HG03135 (cell line): ENCODE measurements at regions not wholly inside any gene's neighbourhood (a gene's known extent, or its start where the extent isn't known, plus 50 kb on each side); places are given as distances from the start of the nearest gene placed in this dataset.

Source experiments
- ATAC-seq: cut with Tn5 transposase; IDR thresholded peaks from one replicate; pipeline ENCODE4 v1.9.1; 2021; ENCODE audit warnings: mild to moderate bottlenecking, moderate library complexity; ENCODE audit not compliant: unreplicated experiment

GRCh38 chr3:194738254-194739093 lies 52.8 kb downstream of the FAM43A start:
- no peak for ATAC-seq

GRCh38 chr3:194739498-194740284 lies 54.0 kb downstream of the FAM43A start:
- no peak for ATAC-seq

GRCh38 chr3:194740859-194741491 lies 55.3 kb downstream of the FAM43A start:
- ATAC-seq, result no peak

- ATAC-seq, result no peak
Observed at GRCh38 chr3:194741916-194742315, 56.2 kb downstream of the FAM43A start.

- no peak for ATAC-seq
Observed at GRCh38 chr3:194744826-194745225, 59.1 kb downstream of the FAM43A start.

- ATAC-seq, result no peak
Observed at GRCh38 chr3:194745422-194746184, 59.9 kb downstream of the FAM43A start.

GRCh38 chr3:194748225-194748624 lies 62.5 kb downstream of the FAM43A start:
- ATAC-seq, result no peak

DNA sequence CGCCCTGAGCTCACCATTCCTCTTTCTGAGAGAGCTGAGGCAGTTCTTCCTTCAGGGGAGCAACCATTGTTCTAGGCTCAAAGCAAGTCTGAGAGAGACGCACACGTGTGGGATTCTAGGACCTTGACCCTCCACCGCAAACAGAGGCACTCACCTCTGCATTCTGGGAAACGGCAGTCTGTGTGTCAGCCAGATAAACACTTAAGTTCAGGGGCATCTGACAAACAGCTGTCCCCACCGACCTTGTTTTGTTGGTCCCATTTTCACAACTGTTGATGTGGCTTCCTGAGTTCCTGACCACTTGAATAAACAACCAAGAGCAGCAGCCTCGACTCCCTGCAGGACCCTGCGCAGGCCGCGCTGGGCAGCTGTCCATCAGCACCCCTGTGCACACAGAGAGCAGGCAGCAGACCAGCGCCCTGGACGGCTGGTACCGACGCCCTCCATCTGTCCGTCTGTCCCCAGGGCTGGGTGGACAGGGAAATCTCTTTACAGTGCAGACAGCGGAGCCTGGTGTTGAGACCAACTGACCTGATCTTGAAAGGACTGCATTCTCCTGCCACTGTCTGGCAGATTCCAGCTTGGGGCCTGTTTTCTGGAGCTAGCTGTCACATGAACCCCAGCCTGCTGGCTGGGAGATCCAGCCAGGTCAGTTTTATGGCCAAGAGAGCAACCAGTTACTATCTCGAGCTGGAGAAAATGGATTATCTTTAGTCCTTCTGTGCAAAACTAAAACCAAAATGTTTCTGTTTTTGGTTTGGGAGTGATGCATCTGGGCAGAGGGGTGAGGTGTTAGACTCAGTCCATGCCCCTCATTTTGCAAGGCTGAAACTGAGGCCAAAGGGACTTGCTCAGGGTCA lies 64.2 kb downstream of the FAM43A start:
- no peak for ATAC-seq

GRCh38 chr3:194750491-194750828 lies 64.8 kb downstream of the FAM43A start:
- ATAC-seq, result no peak

DNA sequence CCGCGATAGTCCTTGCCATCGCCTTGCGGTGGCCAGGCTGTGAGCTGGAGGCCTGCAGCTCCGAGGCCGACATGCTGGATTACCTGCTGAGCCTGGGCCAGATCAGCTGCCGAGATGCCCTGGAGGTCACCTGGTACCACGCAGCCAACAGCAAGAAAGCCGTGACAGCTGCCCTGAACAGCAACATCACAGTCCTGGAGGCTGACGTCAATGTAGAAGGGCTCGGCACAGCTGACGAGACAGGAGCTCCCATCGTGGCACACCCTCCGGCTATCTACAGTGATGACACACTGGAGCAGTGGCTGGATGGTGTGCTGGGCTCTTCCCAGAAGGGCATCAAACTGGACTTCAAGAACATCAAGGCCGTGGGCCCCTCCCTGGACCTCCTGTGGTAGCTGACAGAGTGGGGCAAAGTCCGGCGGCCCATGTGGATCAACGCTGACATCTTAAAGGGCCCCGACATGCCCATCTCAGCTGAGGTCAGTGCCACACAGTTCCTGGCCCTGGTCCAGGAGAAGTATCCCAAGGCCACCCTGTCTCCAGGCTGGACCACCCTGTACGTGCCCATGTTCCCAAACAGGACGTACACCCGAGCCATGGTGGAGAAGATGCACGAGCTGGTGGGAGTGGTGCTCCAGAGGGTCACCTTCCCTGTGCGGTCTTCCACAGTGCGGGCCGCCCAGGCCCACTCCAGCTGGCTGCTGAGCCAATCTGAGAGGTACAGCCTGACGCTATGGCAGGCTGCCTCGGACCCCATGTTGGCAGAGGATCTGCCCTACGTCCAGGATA lies 70.2 kb downstream of the FAM43A start:
- no peak for ATAC-seq

DNA sequence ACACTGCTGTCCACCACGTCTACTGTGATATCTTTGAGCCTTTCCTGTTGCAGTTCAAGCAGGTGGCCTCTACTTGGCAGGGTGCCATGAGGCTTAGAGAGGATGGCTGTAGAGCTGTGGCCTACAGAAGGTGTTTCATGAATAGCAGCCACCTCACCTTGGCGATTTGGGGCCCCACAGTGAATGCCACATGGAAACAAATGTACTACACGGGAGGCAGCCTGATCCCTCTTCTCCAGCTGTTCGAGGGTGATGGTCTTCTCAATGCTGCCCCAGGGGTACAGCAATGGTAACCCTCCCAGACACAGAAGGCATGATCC lies 70.7 kb downstream of the FAM43A start:
- no peak for ATAC-seq

DNA sequence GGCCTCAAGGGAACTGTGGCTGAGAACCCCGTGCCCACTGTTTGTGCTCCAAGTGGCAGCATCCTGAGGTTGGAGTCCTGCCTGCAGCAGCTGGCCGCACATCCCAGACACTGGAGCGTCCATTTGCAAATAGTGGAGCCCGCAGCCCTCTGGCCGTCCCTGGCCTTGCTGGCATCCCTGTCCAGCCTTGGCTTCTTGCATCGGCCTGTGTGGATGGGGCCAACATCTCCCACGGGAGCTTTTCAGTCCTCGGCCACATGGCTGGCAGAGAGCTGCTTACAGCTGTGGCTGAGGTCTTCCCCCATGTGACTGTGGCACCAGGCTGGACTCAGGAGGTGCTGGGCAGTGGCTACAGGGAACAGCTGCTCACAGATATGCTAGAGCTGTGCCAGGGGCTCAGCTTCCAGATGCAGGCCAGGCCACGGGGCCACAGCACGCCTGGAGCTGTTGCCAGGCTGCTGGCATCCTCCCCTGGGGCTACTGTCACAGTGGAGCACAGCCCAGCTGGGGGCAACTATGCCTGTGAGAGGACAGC lies 71.2 kb downstream of the FAM43A start:
- ATAC-seq, result no peak

DNA sequence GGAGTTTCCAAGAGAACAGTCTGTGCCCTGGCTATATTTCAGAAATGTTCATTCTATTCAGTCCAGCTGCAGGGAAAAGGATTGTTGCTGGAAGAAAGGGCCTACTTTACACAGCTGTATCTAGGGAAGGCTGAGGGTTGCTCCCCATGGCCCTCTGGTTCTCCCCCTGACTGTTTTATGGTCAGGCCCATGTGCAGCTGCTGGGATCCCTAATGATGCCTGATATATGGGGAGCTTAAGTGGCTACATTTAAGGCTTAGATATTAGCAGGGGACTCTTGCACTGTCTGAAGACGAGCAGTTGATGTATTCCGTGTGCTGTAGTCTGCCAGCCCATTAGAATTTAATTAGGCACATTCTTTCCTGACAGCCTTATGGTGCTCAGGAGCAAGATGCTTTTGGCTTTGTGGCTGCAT lies 72.0 kb downstream of the FAM43A start:
- no peak for ATAC-seq

GRCh38 chr3:194758716-194759115 lies 73.0 kb downstream of the FAM43A start:
- no peak for ATAC-seq

- no peak for ATAC-seq
Observed at GRCh38 chr3:194760494-194761137, 74.9 kb downstream of the FAM43A start.

DNA sequence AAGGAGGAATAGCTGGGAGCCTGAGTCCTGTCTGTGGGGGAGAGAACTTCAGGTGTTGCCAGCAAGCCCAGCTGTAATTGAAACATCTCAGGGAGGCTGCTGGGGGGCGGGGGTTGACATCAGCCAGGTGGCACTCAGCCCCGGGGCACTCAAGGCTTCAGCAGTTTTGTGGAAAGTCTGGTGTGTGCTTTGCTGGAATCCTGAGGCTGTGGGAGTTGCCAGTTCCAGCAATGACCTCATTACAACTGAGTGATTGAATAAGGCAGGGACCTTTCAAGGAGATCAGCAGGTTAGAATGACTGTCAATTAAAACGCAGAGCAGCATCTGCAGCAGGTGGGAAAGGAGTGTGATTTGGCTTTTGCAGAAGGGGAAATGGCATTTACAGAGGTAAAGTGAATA lies 75.7 kb downstream of the FAM43A start:
- no peak for ATAC-seq

DNA sequence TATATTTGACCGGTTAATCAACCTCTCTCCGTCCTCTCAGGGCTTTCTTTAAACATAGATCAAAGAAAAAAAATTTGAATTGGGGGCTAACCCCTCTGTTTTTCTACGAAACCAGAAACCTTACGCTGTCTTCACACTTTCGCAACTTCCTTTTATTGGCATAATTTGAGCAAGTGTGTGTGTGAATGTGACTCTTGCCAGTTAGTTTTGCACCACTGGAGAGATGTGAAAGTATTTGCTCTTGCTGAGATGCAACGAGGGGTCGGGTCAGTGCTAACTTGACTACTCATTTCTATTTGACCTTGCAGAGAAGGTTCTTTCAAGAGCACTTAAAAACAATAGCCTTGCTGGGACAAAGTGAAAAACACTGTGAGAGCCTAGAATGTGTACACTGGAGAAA lies 81.2 kb downstream of the FAM43A start:
- no peak for ATAC-seq

GRCh38 chr3:194767446-194768207 lies 81.9 kb downstream of the FAM43A start:
- ATAC-seq, result no peak
